Stimulated activated naive CD8-positive, alpha-beta T cell treated with anti-CD3 and anti-CD28 coated beads, Interleukin-15, Interleukin-2, amounts not matched to agents 100 ng/mL and 50 ng/mL, for 24 hours (primary cell): ENCODE measurements at regions not wholly inside any gene's neighbourhood (a gene's known extent, or its start where the extent isn't known, plus 50 kb on each side); places are given as distances from the start of the nearest gene placed in this dataset.

Experiments
- H3K27ac Mint-ChIP-seq: one replicate; pipeline ENCODE4 v1.8.0; 2021; ENCODE audit warnings: mild to moderate bottlenecking, mixed read lengths
- H3K27me3 Mint-ChIP-seq: one replicate; pipeline ENCODE4 v1.8.0; 2021; ENCODE audit warnings: mixed read lengths
- H3K36me3 Mint-ChIP-seq: one replicate; pipeline ENCODE4 v1.8.0; 2021; ENCODE audit warnings: low read depth, mixed read lengths
- H3K4me1 Mint-ChIP-seq: one replicate; pipeline ENCODE4 v1.8.0; 2021; ENCODE audit warnings: low read depth, mixed read lengths
- H3K4me3 Mint-ChIP-seq: one replicate; pipeline ENCODE4 v1.8.0; 2021; ENCODE audit warnings: mild to moderate bottlenecking, mixed read lengths
- H3K9me3 Mint-ChIP-seq: one replicate; pipeline ENCODE4 v1.8.0; 2021; ENCODE audit warnings: mixed read lengths

- no peaks in the 10 kb centered on the region for H3K9me3 Mint-ChIP-seq
- no peaks in the 10 kb centered on the region for H3K4me1 Mint-ChIP-seq
- H3K4me3 Mint-ChIP-seq, result no peak overlapping the region
- H3K27ac Mint-ChIP-seq, result no peak overlapping the region
- no peaks in the 10 kb centered on the region for H3K36me3 Mint-ChIP-seq
- H3K27me3 Mint-ChIP-seq, result no peaks in the 10 kb centered on the region
These were observed 193.4 kb upstream of the STEAP4 start for GRCh38 chr7:88500131-88500530.

GRCh38 chr7:88495881-88496725, 189.4 kb upstream of the STEAP4 start:
- no peaks in the 10 kb centered on the region for H3K9me3 Mint-ChIP-seq
- no peaks in the 10 kb centered on the region for H3K4me1 Mint-ChIP-seq
- H3K4me3 Mint-ChIP-seq, result no peak overlapping the region
- H3K27me3 Mint-ChIP-seq, result no peaks in the 10 kb centered on the region
- H3K27ac Mint-ChIP-seq, result no peak overlapping the region
- H3K36me3 Mint-ChIP-seq, result no peaks in the 10 kb centered on the region

GRCh38 chr7:88492153-88492552, 185.5 kb upstream of the STEAP4 start:
- no peaks in the 10 kb centered on the region for H3K4me1 Mint-ChIP-seq
- no peaks in the 10 kb centered on the region for H3K27me3 Mint-ChIP-seq
- no peak overlapping the region for H3K27ac Mint-ChIP-seq
- H3K4me3 Mint-ChIP-seq, result no peak overlapping the region
- H3K36me3 Mint-ChIP-seq, result no peaks in the 10 kb centered on the region
- no peaks in the 10 kb centered on the region for H3K9me3 Mint-ChIP-seq

- no peaks in the 10 kb centered on the region for H3K27me3 Mint-ChIP-seq
- no peaks in the 10 kb centered on the region for H3K36me3 Mint-ChIP-seq
- H3K4me3 Mint-ChIP-seq, result no peak overlapping the region
- H3K27ac Mint-ChIP-seq, result no peak overlapping the region
- H3K9me3 Mint-ChIP-seq, result no peaks in the 10 kb centered on the region
- H3K4me1 Mint-ChIP-seq, result no peaks in the 10 kb centered on the region
These were observed 184.2 kb upstream of the STEAP4 start for GRCh38 chr7:88490874-88491273.

GRCh38 chr7:88490161-88490560, 183.5 kb upstream of the STEAP4 start:
- H3K4me1 Mint-ChIP-seq, result no peaks in the 10 kb centered on the region
- no peaks in the 10 kb centered on the region for H3K36me3 Mint-ChIP-seq
- H3K4me3 Mint-ChIP-seq, result no peak overlapping the region
- no peaks in the 10 kb centered on the region for H3K9me3 Mint-ChIP-seq
- H3K27me3 Mint-ChIP-seq, result no peaks in the 10 kb centered on the region
- H3K27ac Mint-ChIP-seq, result no peak overlapping the region

GRCh38 chr7:88485821-88486220, 179.1 kb upstream of the STEAP4 start:
- Mint-ChIP-seq H3K27ac (no peak overlapping the region), H3K9me3 (no peaks in the 10 kb centered on the region), H3K4me1 (no peaks in the 10 kb centered on the region), H3K4me3 (no peak overlapping the region), H3K36me3 (no peaks in the 10 kb centered on the region), H3K27me3 (peaks cover 4% of the 10 kb centered on the region)

- Mint-ChIP-seq H3K36me3 (no peaks in the 10 kb centered on the region), H3K27ac (no peak overlapping the region), H3K27me3 (peaks cover 4% of the 10 kb centered on the region), H3K4me1 (no peaks in the 10 kb centered on the region), H3K4me3 (no peak overlapping the region), H3K9me3 (peaks cover 2% of the 10 kb centered on the region)
These were observed 177.9 kb upstream of the STEAP4 start for GRCh38 chr7:88484551-88484950.

GRCh38 chr7:88480896-88481295, 174.2 kb upstream of the STEAP4 start:
- no peaks in the 10 kb centered on the region for H3K36me3 Mint-ChIP-seq
- no peak overlapping the region for H3K4me3 Mint-ChIP-seq
- peaks cover 3% of the 10 kb centered on the region for H3K9me3 Mint-ChIP-seq
- H3K4me1 Mint-ChIP-seq, result no peaks in the 10 kb centered on the region
- no peak overlapping the region for H3K27ac Mint-ChIP-seq
- H3K27me3 Mint-ChIP-seq, result peaks cover 4% of the 10 kb centered on the region

GRCh38 chr7:88480271-88480670, 173.6 kb upstream of the STEAP4 start:
- Mint-ChIP-seq H3K9me3 (peaks cover 3% of the 10 kb centered on the region), H3K27ac (no peak overlapping the region), H3K36me3 (no peaks in the 10 kb centered on the region), H3K4me1 (no peaks in the 10 kb centered on the region), H3K4me3 (no peak overlapping the region), H3K27me3 (peaks cover 4% of the 10 kb centered on the region)

- Mint-ChIP-seq H3K9me3 (peaks cover 3% of the 10 kb centered on the region), H3K4me1 (no peaks in the 10 kb centered on the region), H3K27ac (no peak overlapping the region), H3K36me3 (no peaks in the 10 kb centered on the region), H3K4me3 (no peak overlapping the region), H3K27me3 (peaks cover 4% of the 10 kb centered on the region)
These were observed 171.3 kb upstream of the STEAP4 start for GRCh38 chr7:88477976-88478375.

- no peak overlapping the region for H3K4me3 Mint-ChIP-seq
- H3K27me3 Mint-ChIP-seq, result no peaks in the 10 kb centered on the region
- H3K36me3 Mint-ChIP-seq, result no peaks in the 10 kb centered on the region
- no peak overlapping the region for H3K27ac Mint-ChIP-seq
- no peaks in the 10 kb centered on the region for H3K4me1 Mint-ChIP-seq
- no peaks in the 10 kb centered on the region for H3K9me3 Mint-ChIP-seq
These were observed 158.9 kb upstream of the STEAP4 start for GRCh38 chr7:88465600-88465999.

GRCh38 chr7:88462799-88463198, 156.1 kb upstream of the STEAP4 start:
- Mint-ChIP-seq H3K27ac (no peak overlapping the region), H3K9me3 (no peaks in the 10 kb centered on the region), H3K4me3 (no peak overlapping the region), H3K27me3 (no peaks in the 10 kb centered on the region), H3K4me1 (no peaks in the 10 kb centered on the region), H3K36me3 (no peaks in the 10 kb centered on the region)

- no peaks in the 10 kb centered on the region for H3K36me3 Mint-ChIP-seq
- no peak overlapping the region for H3K27ac Mint-ChIP-seq
- H3K9me3 Mint-ChIP-seq, result no peaks in the 10 kb centered on the region
- no peak overlapping the region for H3K4me3 Mint-ChIP-seq
- H3K4me1 Mint-ChIP-seq, result no peaks in the 10 kb centered on the region
- H3K27me3 Mint-ChIP-seq, result no peaks in the 10 kb centered on the region
These were observed 154.0 kb upstream of the STEAP4 start for GRCh38 chr7:88460650-88461049.

- Mint-ChIP-seq H3K36me3 (no peaks in the 10 kb centered on the region), H3K27me3 (no peaks in the 10 kb centered on the region), H3K9me3 (no peaks in the 10 kb centered on the region), H3K4me3 (no peak overlapping the region), H3K4me1 (no peaks in the 10 kb centered on the region), H3K27ac (no peak overlapping the region)
These were observed 152.3 kb upstream of the STEAP4 start for GRCh38 chr7:88458946-88459345.

GRCh38 chr7:88458279-88458678, 151.6 kb upstream of the STEAP4 start:
- H3K4me1 Mint-ChIP-seq, result no peaks in the 10 kb centered on the region
- H3K27ac Mint-ChIP-seq, result no peak overlapping the region

GRCh38 chr7:88457320-88457719, 150.6 kb upstream of the STEAP4 start:
- no peaks in the 10 kb centered on the region for H3K36me3 Mint-ChIP-seq
- no peaks in the 10 kb centered on the region for H3K9me3 Mint-ChIP-seq
- H3K4me3 Mint-ChIP-seq, result no peak overlapping the region
- H3K27ac Mint-ChIP-seq, result no peak overlapping the region
- H3K27me3 Mint-ChIP-seq, result no peaks in the 10 kb centered on the region
- H3K4me1 Mint-ChIP-seq, result no peaks in the 10 kb centered on the region

More at GRCh38 chr7:88458279-88458678, 151.6 kb upstream of the STEAP4 start:
- no peaks in the 10 kb centered on the region for H3K9me3 Mint-ChIP-seq
- H3K4me3 Mint-ChIP-seq, result no peak overlapping the region
- H3K36me3 Mint-ChIP-seq, result no peaks in the 10 kb centered on the region
- H3K27me3 Mint-ChIP-seq, result no peaks in the 10 kb centered on the region
